BE2C (cell line): ENCODE measurements at regions not wholly inside any gene's neighbourhood (a gene's known extent, or its start where the extent isn't known, plus 50 kb on each side); places are given as distances from the start of the nearest gene placed in this dataset.

ENCODE experiments used
- DNase-seq: peaks from one replicate; pipeline ENCODE4 v3.0.0-alpha.2; 2020
- H3K27me3 ChIP-seq: fragments of 250-450 bp; sonication (Bioruptor Pico); 2 replicates; pipeline ENCODE4 v1.5.1; 2020; ENCODE audit warnings: mild to moderate bottlenecking
- H3K36me3 ChIP-seq: fragments of 250-450 bp; sonication (Bioruptor Pico); 2 replicates; pipeline ENCODE4 v1.5.1; 2020; ENCODE audit warnings: mild to moderate bottlenecking
- H3K4me1 ChIP-seq: fragments of 250-450 bp; sonication (Bioruptor Pico); 2 replicates; pipeline ENCODE4 v1.5.1; 2020
- H3K4me3 ChIP-seq: 2 replicates; pipeline ENCODE4 v1.5.1; 2011; ENCODE audit warnings: low read depth, low read length
- H3K9me3 ChIP-seq: fragments of 250-450 bp; sonication (Bioruptor Pico); 2 replicates; pipeline ENCODE4 v1.5.1; 2020
- TF ChIP-seq, protein P1 (sequence below): IDR thresholded peaks from 2 replicates; pipeline ENCODE4 v1.5.1; 2012; ENCODE audit warnings: mild to moderate bottlenecking, low read depth, low read length

DNA sequence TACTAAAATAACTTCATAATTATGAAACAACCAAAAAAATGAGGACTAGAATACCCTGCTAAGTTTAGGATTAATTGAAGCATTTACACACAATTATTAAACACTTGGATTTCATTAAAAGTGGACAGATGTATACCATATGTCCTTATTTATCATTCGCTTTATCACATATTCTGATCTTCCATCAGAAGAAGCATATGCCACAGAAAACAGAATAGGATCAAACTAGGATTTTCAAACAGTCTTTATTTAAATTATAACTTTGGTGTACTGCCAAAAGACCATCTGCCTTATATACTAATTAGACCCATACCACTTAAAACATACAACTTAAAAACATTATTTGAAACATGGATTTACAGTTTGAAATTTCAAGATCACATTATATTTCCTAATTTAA, 727.1 kb upstream of the KLHL1 start:
- Histone ChIP-seq H3K9me3 (no peaks in the 10 kb centered on the region), H3K36me3 (no peaks in the 10 kb centered on the region), H3K27me3 (no peaks in the 10 kb centered on the region), H3K4me1 (no peaks in the 10 kb centered on the region; the same call in 1 of the 2 replicates), H3K4me3 (no peak overlapping the region)
- DNase-seq = no peak
- TF ChIP-seq, protein P1, sequence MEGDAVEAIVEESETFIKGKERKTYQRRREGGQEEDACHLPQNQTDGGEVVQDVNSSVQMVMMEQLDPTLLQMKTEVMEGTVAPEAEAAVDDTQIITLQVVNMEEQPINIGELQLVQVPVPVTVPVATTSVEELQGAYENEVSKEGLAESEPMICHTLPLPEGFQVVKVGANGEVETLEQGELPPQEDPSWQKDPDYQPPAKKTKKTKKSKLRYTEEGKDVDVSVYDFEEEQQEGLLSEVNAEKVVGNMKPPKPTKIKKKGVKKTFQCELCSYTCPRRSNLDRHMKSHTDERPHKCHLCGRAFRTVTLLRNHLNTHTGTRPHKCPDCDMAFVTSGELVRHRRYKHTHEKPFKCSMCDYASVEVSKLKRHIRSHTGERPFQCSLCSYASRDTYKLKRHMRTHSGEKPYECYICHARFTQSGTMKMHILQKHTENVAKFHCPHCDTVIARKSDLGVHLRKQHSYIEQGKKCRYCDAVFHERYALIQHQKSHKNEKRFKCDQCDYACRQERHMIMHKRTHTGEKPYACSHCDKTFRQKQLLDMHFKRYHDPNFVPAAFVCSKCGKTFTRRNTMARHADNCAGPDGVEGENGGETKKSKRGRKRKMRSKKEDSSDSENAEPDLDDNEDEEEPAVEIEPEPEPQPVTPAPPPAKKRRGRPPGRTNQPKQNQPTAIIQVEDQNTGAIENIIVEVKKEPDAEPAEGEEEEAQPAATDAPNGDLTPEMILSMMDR = no peak

DNA sequence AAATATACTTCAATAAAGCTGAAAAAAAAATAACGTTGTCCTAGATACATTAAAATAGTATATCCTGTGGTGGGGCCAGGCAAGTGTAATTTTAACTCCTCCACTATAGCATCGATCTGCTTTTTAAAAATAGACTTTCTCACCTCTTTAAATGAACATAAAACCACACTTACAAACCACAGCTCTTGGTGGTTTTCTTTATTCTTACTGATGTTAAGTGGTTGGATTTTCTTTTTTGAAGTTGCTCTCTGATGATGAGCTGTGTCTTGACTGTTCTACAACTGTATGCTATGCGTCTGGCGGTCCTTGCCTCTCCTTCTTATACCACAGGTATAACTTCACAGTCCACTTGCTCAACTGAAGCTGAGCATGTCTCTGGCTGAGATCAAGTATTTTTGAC, 721.5 kb upstream of the KLHL1 start:
- H3K36me3 ChIP-seq = no peaks in the 10 kb centered on the region
- DNase-seq = no peak
- H3K4me1 ChIP-seq = no peaks in the 10 kb centered on the region
- H3K4me3 ChIP-seq = no peak overlapping the region
- H3K27me3 ChIP-seq = no peaks in the 10 kb centered on the region
- TF ChIP-seq, protein P1 = no peak
- H3K9me3 ChIP-seq = no peaks in the 10 kb centered on the region

DNA sequence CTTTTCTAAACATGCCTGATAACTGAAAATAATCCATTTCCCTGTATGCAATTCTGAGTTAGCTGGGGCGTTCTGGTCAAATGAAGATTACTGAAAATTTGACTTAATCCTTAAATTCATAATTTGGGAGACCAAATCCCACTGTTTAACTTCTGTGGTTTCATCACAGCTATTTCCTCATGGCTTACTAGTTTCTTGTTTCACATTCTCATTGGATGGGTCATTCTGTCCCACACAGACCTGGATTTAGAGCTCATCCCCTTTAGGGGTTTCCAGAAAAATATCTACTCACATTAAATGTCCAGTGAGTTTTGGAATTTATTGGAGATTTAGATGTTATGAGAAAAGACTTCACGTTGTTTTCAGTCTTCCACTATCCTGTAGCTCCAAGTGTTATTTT, 709.3 kb upstream of the KLHL1 start:
- Histone ChIP-seq H3K36me3 (no peaks in the 10 kb centered on the region), H3K9me3 (no peaks in the 10 kb centered on the region), H3K4me1 (no peaks in the 10 kb centered on the region), H3K4me3 (no peak overlapping the region), H3K27me3 (no peaks in the 10 kb centered on the region)
- DNase-seq = no peak
- TF ChIP-seq, protein P1 = no peak

DNA sequence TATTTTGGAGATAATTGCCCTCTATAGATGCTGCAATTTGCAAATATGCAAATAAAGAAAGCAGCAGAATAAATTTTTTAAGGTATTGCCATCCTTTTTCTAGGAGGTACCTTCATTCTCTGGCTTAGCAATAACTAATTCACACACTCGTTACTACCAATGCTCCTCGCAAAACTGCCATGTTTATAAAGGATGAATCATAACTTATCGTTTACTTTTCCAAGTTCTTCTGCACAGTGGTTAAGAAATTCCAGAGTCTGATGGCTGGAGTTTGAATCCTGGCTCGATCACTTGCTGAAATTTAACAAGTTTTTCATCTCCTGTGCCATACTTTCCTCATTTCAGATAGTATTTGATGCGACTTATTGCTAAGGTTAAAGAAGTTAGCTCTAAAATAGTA, 708.6 kb upstream of the KLHL1 start:
- Histone ChIP-seq H3K4me3 (no peak overlapping the region), H3K27me3 (no peaks in the 10 kb centered on the region), H3K9me3 (no peaks in the 10 kb centered on the region), H3K36me3 (no peaks in the 10 kb centered on the region), H3K4me1 (no peaks in the 10 kb centered on the region)
- DNase-seq = no peak
- TF ChIP-seq, protein P1 = no peak

DNA sequence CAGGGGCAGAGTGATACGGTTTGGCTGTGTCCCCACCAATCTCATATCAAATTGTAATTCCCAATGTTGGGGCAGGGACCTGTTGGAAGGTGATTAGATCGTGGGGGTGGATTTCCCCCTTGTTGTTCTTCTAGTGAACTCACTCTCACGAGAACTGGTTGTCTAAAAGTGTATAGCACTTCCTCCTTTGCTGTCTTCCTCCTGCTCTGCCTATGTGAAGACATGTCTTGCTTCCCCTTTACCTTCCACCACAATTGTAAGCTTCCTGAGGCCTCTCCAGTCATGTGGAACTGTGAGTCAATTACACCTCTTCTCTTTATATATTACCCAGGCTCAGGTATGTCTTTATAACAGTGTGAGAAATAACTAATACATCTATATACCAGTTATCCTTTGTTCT, 706.4 kb upstream of the KLHL1 start:
- Histone ChIP-seq H3K4me1 (no peaks in the 10 kb centered on the region), H3K36me3 (no peaks in the 10 kb centered on the region), H3K9me3 (no peaks in the 10 kb centered on the region), H3K27me3 (no peaks in the 10 kb centered on the region), H3K4me3 (no peak overlapping the region)
- no peak for DNase-seq
- TF ChIP-seq, protein P1 = no peak

DNA sequence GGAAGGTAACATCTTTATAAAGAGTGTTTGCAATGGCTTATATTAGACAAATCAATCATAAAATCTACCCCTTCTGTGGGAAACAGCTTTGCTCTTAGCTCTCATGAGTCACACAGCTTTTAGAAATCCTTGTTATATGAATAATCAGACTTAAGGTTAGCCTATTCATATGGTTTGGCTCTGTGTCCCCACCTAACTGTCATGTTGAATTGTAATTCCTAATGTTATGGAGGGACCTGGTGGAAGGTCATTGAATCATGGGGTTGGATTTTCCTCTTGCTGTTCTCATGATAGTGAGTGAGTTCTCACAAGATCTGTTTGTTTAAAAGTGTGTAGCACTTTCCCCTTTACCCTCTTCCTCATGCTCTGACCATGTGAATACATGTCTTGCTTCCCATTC, 704.2 kb upstream of the KLHL1 start:
- Histone ChIP-seq H3K27me3 (no peaks in the 10 kb centered on the region), H3K4me3 (no peak overlapping the region), H3K36me3 (no peaks in the 10 kb centered on the region), H3K9me3 (no peaks in the 10 kb centered on the region), H3K4me1 (no peaks in the 10 kb centered on the region)
- TF ChIP-seq, protein P1 = no peak
- no peak for DNase-seq
